ENCODE measurements at regions not wholly inside any gene's neighbourhood (a gene's known extent, or its start where the extent isn't known, plus 50 kb on each side); places are given as distances from the start of the nearest gene placed in this dataset.

GRCh38 chr9:119998614-119999013 is 581.4 kb downstream of the CDK5RAP2 start (continued):
- TF ChIP-seq POLR2AphosphoS2 (conservative IDR thresholded peaks at IDR 0.05; ENCODE audit: low read length) (no peak), HOXA7 (CRISPR knock-in tag; IDR thresholded peaks at IDR 0.05) (no peak)

GRCh38 chr9:119991797-119992196 is 588.2 kb downstream of the CDK5RAP2 start:
- ChIA-PET CTCF (interaction anchor here (1.0 kb wide), 1 partner anchor 24 kb away, joined by 3 read pairs; no protein-coding TSS in a partner anchor), POLR2A (no interaction called here)
- Histone ChIP-seq H3K4me1 (no peaks in the 10 kb centered on the region), H3K4me3 (no peak overlapping the region), H3K27ac (no peak overlapping the region), H3K9me3 (no peaks in the 10 kb centered on the region), H3K4me2 (no peak overlapping the region)
- no peak for ATAC-seq
- DNase-seq (ENCODE audit: low read depth in 1 of 2, low spot score in 1 of 2): no peak
- no peak for TF ChIP-seq RAD21 (conservative IDR thresholded peaks at IDR 0.05 in 1 of 2, IDR thresholded peaks at IDR 0.05 in 1 of 2)
- TF ChIP-seq NR3C1 (IDR thresholded peaks at IDR 0.05): no peak
- no peak for TF ChIP-seq KDM1A (IDR thresholded peaks at IDR 0.05; ENCODE audit: low read depth)
- TF ChIP-seq SREBF2 (IDR thresholded peaks at IDR 0.05): no peak
- no peak for TF ChIP-seq EP300 (IDR thresholded peaks at IDR 0.05)
- no peak for TF ChIP-seq BHLHE40 (IDR thresholded peaks at IDR 0.05; ENCODE audit: low read depth, low read length)
- no peak for TF ChIP-seq PHF8 (IDR thresholded peaks at IDR 0.05; ENCODE audit: borderline replicate concordance, low read depth)
- no peak for TF ChIP-seq MAZ (IDR thresholded peaks at IDR 0.05; ENCODE audit: borderline replicate concordance, low read depth, low read length)
- no peak for FAIRE-seq
- WGBS (ENCODE audit: missing lambda C conversion rate): 0% methylated on average over 2 of the region's 4 CpGs

GRCh38 chr9:119986713-119987112 is 593.3 kb downstream of the CDK5RAP2 start:
- no peak for DNase-seq (ENCODE audit: low read depth in 1 of 2, low spot score in 1 of 2)
- H3K27ac ChIP-seq: no peak overlapping the region
- ChIA-PET POLR2A (no interaction called here), CTCF (no interaction called here)
- no peak for FAIRE-seq
- no peak overlapping the region for H3K4me3 ChIP-seq
- no peak for TF ChIP-seq HDAC2 (IDR thresholded peaks at IDR 0.05)
- TF ChIP-seq, protein P1, sequence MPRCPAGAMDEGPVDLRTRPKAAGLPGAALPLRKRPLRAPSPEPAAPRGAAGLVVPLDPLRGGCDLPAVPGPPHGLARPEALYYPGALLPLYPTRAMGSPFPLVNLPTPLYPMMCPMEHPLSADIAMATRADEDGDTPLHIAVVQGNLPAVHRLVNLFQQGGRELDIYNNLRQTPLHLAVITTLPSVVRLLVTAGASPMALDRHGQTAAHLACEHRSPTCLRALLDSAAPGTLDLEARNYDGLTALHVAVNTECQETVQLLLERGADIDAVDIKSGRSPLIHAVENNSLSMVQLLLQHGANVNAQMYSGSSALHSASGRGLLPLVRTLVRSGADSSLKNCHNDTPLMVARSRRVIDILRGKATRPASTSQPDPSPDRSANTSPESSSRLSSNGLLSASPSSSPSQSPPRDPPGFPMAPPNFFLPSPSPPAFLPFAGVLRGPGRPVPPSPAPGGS (IDR thresholded peaks at IDR 0.05): no peak
- no peak for TF ChIP-seq POLR2A (IDR thresholded peaks at IDR 0.05; ENCODE audit: low read length)
- TF ChIP-seq, protein P2, sequence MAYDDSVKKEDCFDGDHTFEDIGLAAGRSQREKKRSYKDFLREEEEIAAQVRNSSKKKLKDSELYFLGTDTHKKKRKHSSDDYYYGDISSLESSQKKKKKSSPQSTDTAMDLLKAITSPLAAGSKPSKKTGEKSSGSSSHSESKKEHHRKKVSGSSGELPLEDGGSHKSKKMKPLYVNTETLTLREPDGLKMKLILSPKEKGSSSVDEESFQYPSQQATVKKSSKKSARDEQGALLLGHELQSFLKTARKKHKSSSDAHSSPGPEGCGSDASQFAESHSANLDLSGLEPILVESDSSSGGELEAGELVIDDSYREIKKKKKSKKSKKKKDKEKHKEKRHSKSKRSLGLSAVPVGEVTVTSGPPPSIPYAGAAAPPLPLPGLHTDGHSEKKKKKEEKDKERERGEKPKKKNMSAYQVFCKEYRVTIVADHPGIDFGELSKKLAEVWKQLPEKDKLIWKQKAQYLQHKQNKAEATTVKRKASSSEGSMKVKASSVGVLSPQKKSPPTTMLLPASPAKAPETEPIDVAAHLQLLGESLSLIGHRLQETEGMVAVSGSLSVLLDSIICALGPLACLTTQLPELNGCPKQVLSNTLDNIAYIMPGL (CRISPR knock-in tag; IDR thresholded peaks at IDR 0.05; ENCODE audit: borderline replicate concordance): no peak
- TF ChIP-seq RFX5 (IDR thresholded peaks at IDR 0.05): no peak
- TF ChIP-seq CBX2 (IDR thresholded peaks at IDR 0.05; ENCODE audit: borderline replicate concordance, low read depth): no peak
- no peak for TF ChIP-seq NFE2L2 (conservative IDR thresholded peaks at IDR 0.05; ENCODE audit: low read length)
- TF ChIP-seq RARB (CRISPR knock-in tag; IDR thresholded peaks at IDR 0.05): no peak
- TF ChIP-seq, protein P3, sequence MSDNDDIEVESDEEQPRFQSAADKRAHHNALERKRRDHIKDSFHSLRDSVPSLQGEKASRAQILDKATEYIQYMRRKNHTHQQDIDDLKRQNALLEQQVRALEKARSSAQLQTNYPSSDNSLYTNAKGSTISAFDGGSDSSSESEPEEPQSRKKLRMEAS (IDR thresholded peaks at IDR 0.05): no peak
- no peak for TF ChIP-seq POLR2AphosphoS2 (conservative IDR thresholded peaks at IDR 0.05; ENCODE audit: low read length)
- TF ChIP-seq HOXB13 (CRISPR knock-in tag; IDR thresholded peaks at IDR 0.05; ENCODE audit: low read depth): no peak
- TF ChIP-seq ZSCAN20 (CRISPR knock-in tag; IDR thresholded peaks at IDR 0.05): no peak
- TF ChIP-seq SMC3 (IDR thresholded peaks at IDR 0.05): no peak
- no peak for TF ChIP-seq RAD21 (conservative IDR thresholded peaks at IDR 0.05 in 1 of 2, IDR thresholded peaks at IDR 0.05 in 1 of 2)
- TF ChIP-seq TP53 (CRISPR knock-in tag; IDR thresholded peaks at IDR 0.05): no peak
- TF ChIP-seq FOSL2 (IDR thresholded peaks at IDR 0.05): no peak
- TF ChIP-seq FOSL2 (CRISPR knock-in tag; IDR thresholded peaks at IDR 0.05): no peak
- TF ChIP-seq, protein P4, sequence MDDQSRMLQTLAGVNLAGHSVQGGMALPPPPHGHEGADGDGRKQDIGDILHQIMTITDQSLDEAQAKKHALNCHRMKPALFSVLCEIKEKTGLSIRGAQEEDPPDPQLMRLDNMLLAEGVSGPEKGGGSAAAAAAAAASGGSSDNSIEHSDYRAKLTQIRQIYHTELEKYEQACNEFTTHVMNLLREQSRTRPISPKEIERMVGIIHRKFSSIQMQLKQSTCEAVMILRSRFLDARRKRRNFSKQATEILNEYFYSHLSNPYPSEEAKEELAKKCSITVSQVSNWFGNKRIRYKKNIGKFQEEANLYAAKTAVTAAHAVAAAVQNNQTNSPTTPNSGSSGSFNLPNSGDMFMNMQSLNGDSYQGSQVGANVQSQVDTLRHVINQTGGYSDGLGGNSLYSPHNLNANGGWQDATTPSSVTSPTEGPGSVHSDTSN (IDR thresholded peaks at IDR 0.05): no peak
- no peak for TF ChIP-seq FOSB (CRISPR knock-in tag; IDR thresholded peaks at IDR 0.05)
- H3K4me1 ChIP-seq: no peaks in the 10 kb centered on the region
- no peak overlapping the region for H3K4me2 ChIP-seq
- H3K9me3 ChIP-seq: no peaks in the 10 kb centered on the region
- no peak for ATAC-seq
- 38% methylated on average over 11 of the region's 11 CpGs for WGBS (ENCODE audit: missing lambda C conversion rate)

Data from A549 (cell line).